ENCODE measurements at regions not wholly inside any gene's neighbourhood (a gene's known extent, or its start where the extent isn't known, plus 50 kb on each side); places are given as distances from the start of the nearest gene placed in this dataset.

DNA sequence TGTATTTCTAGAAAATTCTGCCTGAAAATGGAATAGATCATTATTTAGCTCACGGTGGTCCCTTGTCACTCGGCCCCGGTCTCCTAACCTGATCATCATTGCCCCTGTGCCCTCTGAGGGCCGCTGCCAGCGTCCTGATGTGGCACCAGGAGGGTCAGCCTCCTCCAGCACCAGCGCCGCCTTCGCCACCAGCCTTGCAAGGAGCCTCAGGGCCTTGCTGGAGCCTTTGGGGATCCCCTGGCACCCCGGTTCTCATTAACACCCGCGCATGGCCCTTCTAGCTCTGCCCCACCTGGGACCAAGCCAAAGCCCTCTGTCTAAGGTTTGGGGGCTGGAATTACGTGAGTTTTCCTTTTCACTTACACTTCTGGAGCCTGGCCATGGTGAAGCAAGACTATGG, 282.5 kb upstream of the ADARB2 start:
- Histone ChIP-seq H3K4me3 (ENCODE audit: insufficient read depth in 1 of 2, low read depth in 1 of 2, low read length in 2 of 2) (no peak overlapping the region), H3K18ac (ENCODE audit: low read depth in 1 of 2, low read length in 2 of 2) (no peak overlapping the region), H2BK5ac (ENCODE audit: low read depth, low read length, poor library complexity, severe bottlenecking) (no peak overlapping the region), H2BK120ac (ENCODE audit: low read depth, low read length) (no peak overlapping the region), H2BK15ac (ENCODE audit: low read depth, poor library complexity, severe bottlenecking) (no peak overlapping the region), H3K27me3 (ENCODE audit: control insufficient read depth in 1 of 2, insufficient read depth in 1 of 2, low read length in 2 of 2) (no peaks in the 10 kb centered on the region), H3K9me3 (ENCODE audit: control insufficient read depth, low read length) (peaks cover 11% of the 10 kb centered on the region), H4K8ac (ENCODE audit: low read length) (no peak overlapping the region), H3K79me1 (replicated peaks; ENCODE audit: low read length, poor library complexity, severe bottlenecking) (no peaks in the 10 kb centered on the region), H3K4ac (ENCODE audit: low read depth in 1 of 2, low read length in 2 of 2) (no peak overlapping the region), H3K27ac (ENCODE audit: low read length, poor library complexity, severe bottlenecking) (no peak overlapping the region), H3K4me2 (ENCODE audit: low read length, poor library complexity, severe bottlenecking) (no peak overlapping the region), H3K23ac (ENCODE audit: low read length in 2 of 2) (no peak overlapping the region), H3K4me1 (ENCODE audit: control insufficient read depth, insufficient read depth, low read depth, low read length) (no peaks in the 10 kb centered on the region), H2BK12ac (ENCODE audit: low read length in 2 of 2) (no peak overlapping the region), H2AK5ac (ENCODE audit: low read length, severe bottlenecking) (no peak overlapping the region), H3K14ac (ENCODE audit: low read length in 2 of 2) (no peak overlapping the region), H3K9ac (ENCODE audit: low read length) (no peak overlapping the region), H3K36me3 (ENCODE audit: control insufficient read depth in 1 of 2, insufficient read depth in 2 of 2, low read depth in 1 of 2, low read length in 2 of 2) (no peaks in the 10 kb centered on the region), H2AFZ (ENCODE audit: low read depth, low read length) (no peak overlapping the region), H4K91ac (ENCODE audit: low read length) (no peak overlapping the region)
- WGBS, result 76% methylated on average over 12 of the region's 12 CpGs
- no peak for DNase-seq

DNA sequence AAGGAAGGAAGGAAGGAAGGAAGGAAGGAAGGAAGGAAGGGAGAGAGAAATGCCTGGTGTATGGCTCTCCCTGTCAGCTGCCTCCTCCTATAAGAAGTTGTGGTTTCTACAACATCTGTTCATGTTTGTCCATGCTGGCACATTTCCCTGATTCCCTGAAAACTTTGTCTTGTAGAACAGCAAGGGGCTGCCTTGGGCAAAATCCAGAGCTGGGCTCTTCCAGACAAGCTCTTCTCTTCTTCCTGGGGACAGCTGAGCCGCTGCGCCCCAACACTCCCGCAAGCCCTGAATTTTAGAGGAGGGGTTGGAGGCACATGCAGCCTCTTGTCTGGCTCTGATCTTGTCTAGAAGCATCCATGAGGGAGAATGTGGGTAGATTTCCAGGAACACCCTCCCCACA, 282.0 kb upstream of the ADARB2 start:
- no peaks in the 10 kb centered on the region for H3K4me1 ChIP-seq (ENCODE audit: control insufficient read depth, insufficient read depth, low read depth, low read length)
- H3K9me3 ChIP-seq (ENCODE audit: control insufficient read depth, low read length), result peaks cover 15% of the 10 kb centered on the region
- H2BK5ac ChIP-seq (ENCODE audit: low read depth, low read length, poor library complexity, severe bottlenecking), result no peak overlapping the region
- H3K23ac ChIP-seq (ENCODE audit: low read length in 2 of 2), result no peak overlapping the region
- no peaks in the 10 kb centered on the region for H3K79me1 ChIP-seq (replicated peaks; ENCODE audit: low read length, poor library complexity, severe bottlenecking)
- H4K91ac ChIP-seq (ENCODE audit: low read length), result no peak overlapping the region
- H4K8ac ChIP-seq (ENCODE audit: low read length), result no peak overlapping the region
- no peak overlapping the region for H3K18ac ChIP-seq (ENCODE audit: low read depth in 1 of 2, low read length in 2 of 2)
- H3K14ac ChIP-seq (ENCODE audit: low read length in 2 of 2), result no peak overlapping the region
- no peaks in the 10 kb centered on the region for H3K36me3 ChIP-seq (ENCODE audit: control insufficient read depth in 1 of 2, insufficient read depth in 2 of 2, low read depth in 1 of 2, low read length in 2 of 2)
- no peak overlapping the region for H2BK12ac ChIP-seq (ENCODE audit: low read length in 2 of 2)
- no peak overlapping the region for H2BK15ac ChIP-seq (ENCODE audit: low read depth, poor library complexity, severe bottlenecking)
- no peak overlapping the region for H2AFZ ChIP-seq (ENCODE audit: low read depth, low read length)
- H3K4me3 ChIP-seq (ENCODE audit: insufficient read depth in 1 of 2, low read depth in 1 of 2, low read length in 2 of 2), result no peak overlapping the region
- no peak overlapping the region for H3K4ac ChIP-seq (ENCODE audit: low read depth in 1 of 2, low read length in 2 of 2)
- no peak overlapping the region for H3K9ac ChIP-seq (ENCODE audit: low read length)
- no peak overlapping the region for H2AK5ac ChIP-seq (ENCODE audit: low read length, severe bottlenecking)
- no peak overlapping the region for H2BK120ac ChIP-seq (ENCODE audit: low read depth, low read length)
- DNase-seq, result no peak
- H3K27ac ChIP-seq (ENCODE audit: low read length, poor library complexity, severe bottlenecking), result no peak overlapping the region
- no CpG with 5 or more reads among the region's 3 CpGs for WGBS
- H3K27me3 ChIP-seq (ENCODE audit: control insufficient read depth in 1 of 2, insufficient read depth in 1 of 2, low read length in 2 of 2), result no peaks in the 10 kb centered on the region
- no peak overlapping the region for H3K4me2 ChIP-seq (ENCODE audit: low read length, poor library complexity, severe bottlenecking)

DNA sequence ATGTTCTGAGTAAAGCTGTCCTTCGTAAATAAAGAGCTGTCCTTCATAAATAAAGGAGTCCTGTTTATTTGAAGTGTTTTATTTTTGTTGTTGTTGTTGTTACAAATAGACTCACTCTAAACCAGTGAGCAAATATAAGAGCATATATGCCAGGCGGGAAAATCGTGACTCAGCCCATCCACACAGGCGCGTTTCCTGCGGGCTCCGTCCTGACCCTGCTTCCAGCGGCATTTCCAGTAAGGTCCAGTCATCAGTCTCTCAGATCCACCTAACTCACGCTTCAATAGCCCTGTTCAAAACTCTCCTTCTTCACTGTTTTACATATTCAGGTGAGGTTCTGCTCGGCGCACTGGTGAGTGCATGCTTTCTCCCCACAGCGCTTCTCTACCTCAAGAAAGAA, 277.2 kb upstream of the ADARB2 start:
- H4K91ac ChIP-seq (ENCODE audit: low read length), result no peak overlapping the region
- H3K79me1 ChIP-seq (replicated peaks; ENCODE audit: low read length, poor library complexity, severe bottlenecking), result no peaks in the 10 kb centered on the region
- 87% methylated on average over 12 of the region's 12 CpGs for WGBS
- H3K4me1 ChIP-seq (ENCODE audit: control insufficient read depth, insufficient read depth, low read depth, low read length), result no peaks in the 10 kb centered on the region
- no peak overlapping the region for H3K4me3 ChIP-seq (ENCODE audit: insufficient read depth in 1 of 2, low read depth in 1 of 2, low read length in 2 of 2)
- H2BK12ac ChIP-seq (ENCODE audit: low read length in 2 of 2), result no peak overlapping the region
- no peaks in the 10 kb centered on the region for H3K36me3 ChIP-seq (ENCODE audit: control insufficient read depth in 1 of 2, insufficient read depth in 2 of 2, low read depth in 1 of 2, low read length in 2 of 2)
- H3K18ac ChIP-seq (ENCODE audit: low read depth in 1 of 2, low read length in 2 of 2), result no peak overlapping the region
- no peak overlapping the region for H3K9ac ChIP-seq (ENCODE audit: low read length)
- H2BK120ac ChIP-seq (ENCODE audit: low read depth, low read length), result no peak overlapping the region
- DNase-seq, result no peak
- no peak overlapping the region for H3K4ac ChIP-seq (ENCODE audit: low read depth in 1 of 2, low read length in 2 of 2)
- no peak overlapping the region for H3K4me2 ChIP-seq (ENCODE audit: low read length, poor library complexity, severe bottlenecking)
- H2BK5ac ChIP-seq (ENCODE audit: low read depth, low read length, poor library complexity, severe bottlenecking), result no peak overlapping the region
- H2AK5ac ChIP-seq (ENCODE audit: low read length, severe bottlenecking), result no peak overlapping the region
- peaks cover 6% of the 10 kb centered on the region for H3K9me3 ChIP-seq (ENCODE audit: control insufficient read depth, low read length)
- H2BK15ac ChIP-seq (ENCODE audit: low read depth, poor library complexity, severe bottlenecking), result no peak overlapping the region
- no peak overlapping the region for H3K27ac ChIP-seq (ENCODE audit: low read length, poor library complexity, severe bottlenecking)
- H3K14ac ChIP-seq (ENCODE audit: low read length in 2 of 2), result no peak overlapping the region
- no peak overlapping the region for H4K8ac ChIP-seq (ENCODE audit: low read length)
- H3K27me3 ChIP-seq (ENCODE audit: control insufficient read depth in 1 of 2, insufficient read depth in 1 of 2, low read length in 2 of 2), result no peaks in the 10 kb centered on the region
- H3K23ac ChIP-seq (ENCODE audit: low read length in 2 of 2), result no peak overlapping the region
- H2AFZ ChIP-seq (ENCODE audit: low read depth, low read length), result no peak overlapping the region

DNA sequence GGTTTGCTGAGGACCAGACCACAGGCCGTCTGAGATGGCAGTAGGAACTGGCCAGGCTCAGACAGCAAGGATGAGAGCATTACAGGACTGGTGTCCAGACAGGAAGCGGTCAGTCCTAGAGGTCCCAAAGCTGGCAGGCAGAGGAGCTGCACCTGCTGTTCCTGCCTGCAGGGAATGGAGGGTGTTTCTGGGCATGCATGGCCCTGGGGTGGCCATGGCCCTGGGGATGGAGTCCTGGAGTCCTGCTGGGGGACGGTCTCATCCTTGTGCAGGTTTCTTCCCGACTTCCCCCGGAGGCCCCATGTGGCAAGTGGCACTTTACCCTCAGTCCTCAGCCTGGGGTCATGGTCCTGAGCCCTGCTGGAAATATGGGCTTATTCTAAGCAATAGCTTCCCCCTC, 274.9 kb upstream of the ADARB2 start:
- Histone ChIP-seq H3K4ac (ENCODE audit: low read depth in 1 of 2, low read length in 2 of 2) (no peak overlapping the region), H3K27ac (ENCODE audit: low read length, poor library complexity, severe bottlenecking) (no peak overlapping the region), H3K23ac (ENCODE audit: low read length in 2 of 2) (no peak overlapping the region), H3K79me1 (replicated peaks; ENCODE audit: low read length, poor library complexity, severe bottlenecking) (no peaks in the 10 kb centered on the region), H3K4me3 (ENCODE audit: insufficient read depth in 1 of 2, low read depth in 1 of 2, low read length in 2 of 2) (no peak overlapping the region), H3K9me3 (ENCODE audit: control insufficient read depth, low read length) (peaks cover 14% of the 10 kb centered on the region), H2BK12ac (ENCODE audit: low read length in 2 of 2) (no peak overlapping the region), H4K91ac (ENCODE audit: low read length) (no peak overlapping the region), H3K18ac (ENCODE audit: low read depth in 1 of 2, low read length in 2 of 2) (no peak overlapping the region), H2AK5ac (ENCODE audit: low read length, severe bottlenecking) (no peak overlapping the region), H2AFZ (ENCODE audit: low read depth, low read length) (no peak overlapping the region), H2BK15ac (ENCODE audit: low read depth, poor library complexity, severe bottlenecking) (peak overlapping the region; percentile 21), H3K4me1 (ENCODE audit: control insufficient read depth, insufficient read depth, low read depth, low read length) (no peaks in the 10 kb centered on the region), H3K36me3 (ENCODE audit: control insufficient read depth in 1 of 2, insufficient read depth in 2 of 2, low read depth in 1 of 2, low read length in 2 of 2) (no peaks in the 10 kb centered on the region), H2BK120ac (ENCODE audit: low read depth, low read length) (no peak overlapping the region), H3K14ac (ENCODE audit: low read length in 2 of 2) (no peak overlapping the region), H4K8ac (ENCODE audit: low read length) (no peak overlapping the region), H3K4me2 (ENCODE audit: low read length, poor library complexity, severe bottlenecking) (no peak overlapping the region), H3K27me3 (ENCODE audit: control insufficient read depth in 1 of 2, insufficient read depth in 1 of 2, low read length in 2 of 2) (no peaks in the 10 kb centered on the region), H3K9ac (ENCODE audit: low read length) (no peak overlapping the region), H2BK5ac (ENCODE audit: low read depth, low read length, poor library complexity, severe bottlenecking) (no peak overlapping the region)
- WGBS, result 92% methylated on average over 5 of the region's 5 CpGs
- no peak for DNase-seq

Data from mesenchymal stem cell (in vitro differentiated cells and primary cell).